Fibroblast of skin of back (primary cell): ENCODE measurements at regions not wholly inside any gene's neighbourhood (a gene's known extent, or its start where the extent isn't known, plus 50 kb on each side); places are given as distances from the start of the nearest gene placed in this dataset.
A peak's percentile ranks its signal among the peaks of the same experiment; 100 is the strongest.

Source experiments
- DNase-seq: peaks from one replicate; pipeline ENCODE4 v3.0.0-alpha.2; 2013

DNA sequence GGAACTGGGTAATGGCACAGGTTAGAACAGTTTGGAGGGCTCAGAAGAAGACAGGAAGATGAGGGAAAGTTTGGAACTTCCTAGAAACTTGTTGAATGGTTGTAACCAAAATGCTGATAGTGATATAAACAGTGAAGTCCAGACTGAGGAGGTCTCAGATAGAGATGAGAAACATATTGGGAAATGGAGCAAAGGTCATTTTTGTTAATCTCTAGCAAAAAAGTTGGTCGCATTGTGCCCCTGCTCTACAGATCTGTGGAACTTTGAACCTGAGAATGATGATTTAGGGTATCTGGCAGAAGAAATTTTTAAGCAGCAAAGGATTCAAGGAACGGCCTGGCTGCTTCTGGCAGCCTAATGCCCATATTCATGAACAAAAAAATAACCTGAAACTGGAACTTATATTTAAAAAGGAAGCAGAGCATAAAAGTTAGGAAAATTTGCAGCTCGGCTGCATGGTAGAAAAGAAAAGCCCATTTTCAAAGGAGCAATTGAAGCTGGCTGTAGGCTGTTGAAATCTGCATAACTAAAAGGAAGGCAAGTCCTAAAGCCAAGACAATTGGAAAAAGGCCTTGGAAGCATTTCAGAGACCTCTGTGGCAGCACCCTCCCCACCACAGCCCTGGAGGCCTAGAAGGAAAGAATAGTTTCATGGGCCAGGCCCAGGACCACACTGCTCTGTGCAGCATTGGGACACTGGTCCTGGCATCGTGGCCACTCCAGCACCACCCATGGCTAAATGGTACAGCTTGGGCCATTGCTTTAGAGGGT, 182.6 kb upstream of the CD96 start:
- DNase-seq, result no peak

DNA sequence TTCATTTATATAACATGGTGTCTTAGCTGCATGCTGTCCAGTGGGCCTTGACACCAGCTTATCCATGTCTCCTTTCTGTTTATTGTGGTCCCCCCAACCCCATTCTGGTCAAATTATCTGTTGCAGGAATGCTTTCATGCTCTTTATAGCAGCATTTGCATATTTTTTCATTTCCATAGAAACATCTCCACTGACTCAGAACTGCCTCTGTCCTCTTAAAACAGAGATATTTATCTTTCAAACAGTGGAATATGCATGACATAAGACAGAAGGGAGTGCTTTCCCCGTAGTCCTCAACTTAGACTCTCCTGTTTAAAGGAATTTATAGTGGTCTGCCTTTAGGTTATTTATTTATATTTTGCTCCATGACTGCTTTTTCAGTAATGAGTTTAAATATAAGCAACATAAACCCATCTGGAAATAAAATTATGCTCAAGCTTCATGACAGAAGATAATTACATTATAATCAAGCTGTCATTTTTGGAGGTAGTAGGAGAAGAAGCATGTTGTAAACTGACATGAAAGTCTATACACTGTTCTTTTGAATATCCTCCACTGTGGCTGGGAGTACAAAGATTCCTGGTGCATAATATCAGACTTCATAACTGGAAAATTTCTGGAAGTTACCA, 179.5 kb upstream of the CD96 start:
- DNase-seq, result peak; percentile 2

DNA sequence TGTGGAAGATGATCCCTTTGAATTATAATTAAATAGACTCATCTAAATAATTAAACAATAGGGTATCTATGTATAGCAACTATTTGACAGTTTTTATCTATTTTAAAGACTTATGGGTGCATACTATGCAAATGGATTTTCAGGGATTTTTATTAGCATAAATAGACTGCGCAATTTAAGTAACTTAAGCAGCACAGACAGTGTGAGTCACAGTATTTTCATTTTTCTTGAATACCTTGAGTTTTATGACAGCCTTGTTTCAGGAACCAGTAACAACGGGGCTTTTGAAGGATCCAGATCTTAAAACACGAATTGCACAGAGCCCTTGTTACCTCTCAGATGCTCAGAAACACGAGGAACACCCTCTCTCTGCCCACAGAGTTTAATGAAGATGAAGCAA, 175.5 kb upstream of the CD96 start:
- DNase-seq, result no peak

DNA sequence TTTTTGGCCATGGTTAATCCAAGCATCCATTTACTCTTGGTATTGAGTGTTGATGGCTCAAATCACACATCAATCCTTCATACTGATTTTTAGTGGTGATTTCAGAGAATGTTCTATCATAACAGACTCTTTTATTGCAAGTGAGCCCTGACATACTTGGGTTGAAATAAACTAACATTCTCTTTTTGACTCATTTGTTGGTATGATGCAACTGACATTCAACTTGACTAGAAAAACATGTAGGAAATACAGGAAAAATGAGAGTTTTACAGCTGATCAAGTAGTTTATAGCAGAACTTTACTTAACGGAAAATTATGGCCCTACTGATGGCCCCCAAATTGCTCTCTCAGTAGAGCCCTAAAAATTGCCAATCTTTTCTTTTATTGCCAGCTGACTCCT, 173.9 kb upstream of the CD96 start:
- no peak for DNase-seq

DNA sequence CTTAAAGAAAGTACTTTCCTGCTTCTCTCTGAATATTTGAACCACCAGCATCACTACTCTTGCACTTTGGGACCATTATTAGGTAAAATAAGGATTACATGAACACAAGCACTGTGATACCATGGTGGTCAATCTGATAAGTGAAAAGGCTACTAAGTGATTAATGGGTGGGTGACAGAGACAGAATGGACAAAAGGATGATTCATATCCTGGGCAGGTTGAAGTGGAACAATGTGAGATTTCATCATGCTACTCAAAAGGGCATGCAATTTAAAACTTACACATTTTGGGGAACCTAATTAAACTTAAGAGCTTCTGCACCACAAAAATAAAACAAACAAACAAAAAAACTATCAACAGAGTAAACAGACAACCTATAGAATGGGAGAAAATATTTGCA, 172.0 kb upstream of the CD96 start:
- no peak for DNase-seq

DNA sequence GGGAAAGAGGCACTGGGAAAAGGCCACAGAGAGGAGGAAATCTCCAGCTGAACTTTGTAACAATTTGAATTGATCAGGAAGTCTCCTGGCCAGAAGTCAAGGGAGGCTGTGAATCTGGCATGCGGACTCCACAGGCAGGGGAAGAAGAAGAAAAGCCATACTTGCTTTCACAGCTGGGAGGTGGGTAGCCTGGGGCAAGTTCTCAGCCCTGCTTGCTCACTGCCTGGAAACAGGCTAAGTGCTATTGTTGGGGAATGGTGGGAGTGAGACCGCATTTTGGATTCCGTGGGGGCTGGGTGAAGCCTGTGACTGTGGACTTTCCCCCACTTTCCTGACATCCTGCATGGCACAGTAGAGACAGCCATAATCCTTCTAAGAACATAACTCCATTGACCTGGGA, 168.8 kb upstream of the CD96 start:
- no peak for DNase-seq

DNA sequence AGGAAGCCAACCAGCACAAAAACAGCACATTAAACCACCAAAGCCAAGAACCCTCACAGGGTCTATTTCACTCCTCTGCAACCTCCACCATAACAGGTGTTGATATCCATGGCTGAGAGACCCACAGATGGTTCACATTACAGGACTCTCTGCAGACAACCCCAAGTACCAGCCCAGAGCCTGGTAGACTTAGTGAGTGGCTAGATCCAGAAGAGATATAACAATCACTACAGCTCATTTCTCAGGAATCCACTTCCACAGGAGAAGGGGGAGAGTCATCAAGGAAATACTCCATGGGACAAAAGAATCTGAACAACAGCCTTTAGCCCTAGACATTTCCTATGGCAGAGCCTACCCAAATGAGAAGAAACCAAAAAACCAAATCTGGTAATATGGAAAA, 168.1 kb upstream of the CD96 start:
- peak; percentile 39 for DNase-seq

DNA sequence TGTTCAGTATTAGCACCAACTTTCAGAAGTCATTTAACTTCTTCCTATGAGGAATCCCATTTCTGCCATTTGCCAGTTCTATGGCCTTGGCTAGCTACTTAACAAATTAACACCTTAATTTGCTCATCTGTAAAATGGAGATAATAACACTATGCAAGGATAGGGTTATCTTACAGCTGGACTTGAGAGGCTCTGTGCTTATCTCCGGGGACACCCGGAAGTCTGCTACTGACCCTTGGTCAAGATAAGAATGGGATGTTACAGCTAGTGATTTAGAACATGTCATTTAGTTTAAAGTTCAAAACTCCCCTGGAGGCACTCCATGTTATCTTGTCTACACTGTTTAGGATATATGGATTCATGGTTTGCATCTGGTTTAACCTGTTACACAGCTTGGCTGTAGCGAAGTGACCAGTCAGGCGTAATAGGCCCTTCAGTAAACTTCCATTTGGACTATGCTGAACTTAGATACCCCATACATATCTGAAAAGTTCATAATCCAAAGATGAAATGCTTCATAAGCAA, 156.0 kb upstream of the CD96 start:
- no peak for DNase-seq

DNA sequence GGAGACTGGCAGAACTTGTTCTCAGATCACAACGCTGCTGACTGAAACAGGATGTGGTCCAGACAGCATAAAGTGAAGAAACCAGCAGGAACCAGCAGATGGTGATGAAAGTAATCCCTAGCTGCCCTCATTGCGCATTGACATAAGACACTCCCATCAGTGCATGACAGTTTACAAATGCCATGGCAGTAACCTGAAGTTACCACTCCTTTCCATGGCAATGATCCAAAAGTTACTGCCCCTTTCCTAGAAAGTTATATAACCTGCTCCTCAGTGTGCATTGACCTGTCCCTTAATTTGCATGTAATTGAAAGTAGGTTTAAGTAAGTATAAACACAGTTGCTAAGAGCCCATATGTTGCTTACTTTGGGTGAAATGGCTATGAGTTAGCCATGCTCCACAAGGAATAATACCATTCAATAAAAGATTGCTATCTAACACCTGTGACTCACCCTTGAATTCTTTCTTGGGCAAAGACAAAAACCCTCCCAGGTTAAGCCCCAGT, 149.1 kb upstream of the CD96 start:
- no peak for DNase-seq

DNA sequence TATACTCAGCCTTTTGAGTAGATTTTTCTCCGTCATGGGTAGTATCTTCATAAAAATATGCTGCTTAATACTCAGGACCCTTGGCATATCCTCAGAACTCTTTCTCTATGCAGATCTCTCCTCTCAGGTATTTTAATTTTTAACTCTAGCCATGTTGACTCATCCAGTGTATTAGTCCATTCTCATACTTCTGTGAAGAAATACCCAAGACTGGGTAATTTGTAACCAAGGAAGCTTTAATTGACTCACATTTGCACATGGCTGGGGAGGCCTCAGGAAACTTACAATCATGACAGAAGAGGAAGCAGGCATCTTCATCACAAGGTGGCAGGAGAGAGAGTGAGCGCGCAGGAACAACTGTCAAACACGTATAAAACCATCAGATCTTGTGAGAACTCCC, 129.3 kb upstream of the CD96 start:
- no peak for DNase-seq

DNA sequence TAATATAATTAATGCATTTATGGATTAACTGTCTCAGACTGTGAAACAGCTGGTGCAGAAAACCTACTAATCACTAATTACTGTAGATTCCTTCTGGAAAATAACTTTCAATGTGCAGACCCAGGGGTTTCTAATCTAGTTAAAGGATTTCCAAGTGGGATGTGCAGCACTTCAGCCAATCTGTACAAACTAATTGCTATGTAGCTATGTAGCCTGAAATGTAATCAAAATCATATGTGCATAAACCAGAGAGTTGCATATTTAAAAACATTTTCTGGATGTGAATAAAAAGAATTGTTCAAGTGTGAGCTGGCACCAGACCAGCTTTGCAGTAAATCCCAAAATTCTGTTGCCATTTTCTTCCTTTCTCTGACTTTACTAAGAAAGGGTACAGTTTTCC, 127.5 kb upstream of the CD96 start:
- DNase-seq, result no peak

DNA sequence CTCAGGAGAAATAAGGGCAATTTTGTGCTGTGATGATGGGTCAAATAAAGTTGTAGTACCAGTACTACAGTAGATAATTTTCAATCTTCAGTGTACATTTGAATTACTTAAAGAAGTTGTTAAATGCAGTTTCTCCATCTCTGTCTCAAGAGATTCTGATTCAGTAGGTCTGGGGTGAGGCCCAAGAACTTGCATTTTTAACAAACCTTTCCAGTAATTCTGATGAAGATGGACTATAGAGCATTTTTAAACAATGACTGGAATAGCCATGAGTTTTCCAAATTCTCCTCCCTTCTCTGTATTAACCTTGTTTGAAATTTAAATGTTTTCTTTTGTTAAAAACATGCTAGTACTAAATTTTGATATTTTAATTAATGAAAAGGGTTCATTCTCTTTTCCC, 127.0 kb upstream of the CD96 start:
- no peak for DNase-seq

DNA sequence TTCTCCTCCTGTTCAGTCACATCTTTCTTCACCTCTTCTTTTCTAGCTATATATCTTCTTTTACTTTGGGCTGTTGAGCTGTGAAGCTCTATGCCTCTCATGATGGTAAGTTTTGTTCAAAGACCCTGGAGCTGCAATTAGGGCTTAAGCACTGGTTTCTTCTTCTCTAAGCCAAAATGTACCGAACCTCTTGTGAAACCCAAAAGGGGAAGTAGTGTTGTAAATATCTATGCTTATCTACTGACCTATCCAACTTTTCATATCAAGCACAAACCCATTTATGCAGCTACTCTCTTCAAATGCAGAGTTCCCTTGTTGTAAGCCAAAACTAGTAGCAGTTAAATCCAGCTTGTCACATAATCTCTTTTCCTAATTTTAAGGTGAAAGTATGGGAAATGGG, 123.6 kb upstream of the CD96 start:
- DNase-seq, result no peak

DNA sequence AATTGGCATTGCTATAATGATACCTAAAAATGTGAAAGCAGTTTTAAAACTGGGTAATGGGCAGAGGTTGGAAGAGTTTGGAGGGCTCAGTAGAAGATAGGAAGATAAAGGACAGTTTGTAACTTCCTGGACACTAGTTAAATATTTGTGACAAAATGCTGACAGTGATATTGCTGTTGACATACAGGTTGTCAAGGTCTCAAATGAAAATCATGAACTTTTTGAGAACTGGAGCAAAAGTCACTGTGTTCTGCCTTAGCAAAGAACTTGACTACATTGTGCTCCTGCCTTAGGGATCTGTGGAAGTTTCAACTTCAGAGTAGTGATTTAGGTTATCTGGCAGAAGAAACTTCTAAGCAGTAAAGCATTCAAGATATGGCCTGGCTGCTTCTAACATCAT, 113.7 kb upstream of the CD96 start:
- no peak for DNase-seq

DNA sequence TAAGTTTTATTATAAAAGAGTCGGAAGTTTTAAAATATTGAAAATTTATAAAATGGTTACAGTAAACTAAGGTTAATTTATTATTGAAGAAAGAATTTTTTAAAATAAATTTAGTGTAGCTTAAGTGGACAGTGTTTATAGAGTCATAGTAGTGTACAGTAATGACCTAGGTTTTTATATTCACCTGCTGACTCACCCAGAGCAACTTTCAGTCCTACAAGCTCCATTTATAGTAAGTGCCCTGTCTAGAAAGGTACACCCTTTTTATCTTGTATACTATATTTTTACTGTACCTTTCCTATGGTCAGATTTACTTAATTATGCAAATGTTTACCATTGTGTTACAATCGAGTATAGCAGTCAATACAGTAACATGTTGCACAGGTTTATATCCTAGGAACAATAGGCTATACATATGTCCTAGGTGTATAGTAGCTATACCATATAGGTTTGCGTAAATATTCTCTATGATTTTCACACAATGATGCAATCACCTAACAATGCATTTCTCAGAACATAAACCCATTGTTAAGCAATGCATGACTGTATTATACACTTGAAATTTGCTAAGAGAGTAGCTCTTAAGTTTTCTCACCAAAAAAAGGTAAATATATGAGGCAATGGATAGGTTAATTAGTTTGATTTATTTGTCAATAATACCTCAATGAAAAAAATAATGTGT, 106.9 kb upstream of the CD96 start:
- no peak for DNase-seq

DNA sequence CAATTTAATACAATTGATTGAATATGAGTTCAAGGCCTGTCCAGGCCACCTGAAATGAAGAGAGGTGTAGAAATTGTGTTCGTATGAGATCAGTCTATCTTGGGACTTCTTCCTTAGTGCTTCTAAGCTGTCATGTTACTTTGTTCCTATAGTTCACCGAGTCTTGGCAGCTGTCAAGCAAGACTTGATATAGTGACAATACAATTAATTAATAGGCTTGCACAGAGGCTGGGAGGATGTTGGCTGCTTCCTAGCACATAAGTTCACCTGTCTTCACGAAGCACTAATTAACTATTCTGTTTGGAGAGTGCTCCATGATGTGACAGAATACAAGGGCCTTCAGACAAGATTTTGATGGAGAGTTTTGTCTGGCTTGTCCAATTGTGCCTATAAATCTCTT, 103.7 kb upstream of the CD96 start:
- DNase-seq, result no peak

DNA sequence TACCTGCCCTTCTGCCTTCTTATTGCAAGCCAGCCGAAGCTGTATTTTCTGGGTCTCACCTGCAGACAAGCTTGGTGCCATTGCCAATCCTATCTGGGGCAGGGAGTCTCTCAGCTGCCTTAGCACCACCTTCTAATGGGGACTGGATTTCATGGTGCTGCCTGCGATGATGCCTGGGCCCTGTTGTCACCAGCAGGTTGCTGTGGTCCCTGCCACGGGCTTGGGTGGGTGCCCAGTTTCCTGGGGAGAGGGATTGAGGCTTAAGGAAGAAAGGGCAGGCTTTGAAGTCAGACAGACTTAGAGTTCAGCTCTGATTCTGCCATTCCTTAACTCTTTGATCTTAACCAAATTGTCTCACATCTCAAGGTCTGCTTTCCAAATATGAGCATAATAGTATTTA, 87.4 kb upstream of the CD96 start:
- DNase-seq, result no peak

DNA sequence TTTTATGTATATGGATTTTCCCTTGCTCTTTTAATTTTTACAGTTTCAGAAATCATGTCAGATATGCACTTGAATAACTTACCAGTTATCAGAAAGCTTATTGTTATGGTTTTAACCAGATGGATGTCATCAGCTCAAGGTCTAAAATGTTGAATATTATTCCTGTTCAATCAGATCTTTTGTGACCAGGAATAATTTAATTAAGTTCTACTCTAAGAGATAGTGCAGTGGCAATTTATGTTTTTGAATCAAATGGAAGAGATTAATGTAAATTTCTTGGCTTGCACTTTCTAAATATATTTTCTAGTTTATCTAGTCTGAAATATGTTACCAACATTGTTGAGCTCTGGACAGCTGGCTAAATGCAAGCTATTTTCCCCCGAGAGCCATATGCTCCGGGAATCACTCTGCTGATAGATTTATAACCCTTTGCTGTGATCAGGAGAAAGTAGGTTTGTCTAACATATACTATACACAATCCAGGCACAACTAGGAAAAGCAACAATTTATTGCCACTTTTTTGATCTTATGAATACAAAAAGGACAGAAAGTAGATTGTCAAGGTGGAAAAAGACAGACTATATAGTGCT, 76.8 kb upstream of the CD96 start:
- no peak for DNase-seq

DNA sequence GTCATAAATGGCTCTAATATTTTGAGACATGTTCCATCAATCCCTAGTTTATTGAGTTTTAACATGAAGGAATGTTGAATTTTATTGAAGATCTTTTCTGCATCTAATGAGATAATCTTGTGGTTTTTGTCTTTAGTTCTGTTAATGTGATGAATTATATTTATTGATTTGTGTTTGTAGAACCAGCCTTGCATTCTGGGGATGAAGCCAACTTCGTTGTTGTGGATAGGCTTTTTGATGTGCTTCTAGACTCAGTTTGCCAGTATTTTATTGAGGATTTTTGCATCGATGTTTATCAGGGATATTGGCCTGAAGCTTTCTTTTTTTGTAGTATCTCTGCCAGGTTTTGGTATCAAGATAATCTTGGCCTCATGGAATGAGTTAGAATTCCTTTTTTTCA, 72.0 kb upstream of the CD96 start:
- no peak for DNase-seq

DNA sequence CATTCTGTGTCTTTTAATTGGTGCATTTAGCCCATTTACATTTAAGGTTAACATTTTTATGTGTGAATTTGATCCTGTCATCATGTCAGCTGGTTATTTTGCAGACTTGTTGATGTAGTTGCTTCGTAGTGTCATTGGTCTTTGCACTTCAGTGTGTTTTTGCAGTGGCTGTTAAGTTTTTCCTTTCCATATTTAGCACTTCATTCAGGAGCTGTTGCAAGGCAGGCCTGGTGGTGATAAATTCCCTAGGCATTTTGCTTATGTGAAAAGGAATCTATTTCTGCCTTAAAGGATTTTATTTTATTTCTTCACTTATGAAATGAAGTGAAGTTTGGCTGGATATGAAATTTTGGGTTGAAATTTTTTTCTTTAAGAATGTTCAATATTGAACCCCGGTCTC, 70.2 kb upstream of the CD96 start:
- peak; percentile 68 for DNase-seq

DNA sequence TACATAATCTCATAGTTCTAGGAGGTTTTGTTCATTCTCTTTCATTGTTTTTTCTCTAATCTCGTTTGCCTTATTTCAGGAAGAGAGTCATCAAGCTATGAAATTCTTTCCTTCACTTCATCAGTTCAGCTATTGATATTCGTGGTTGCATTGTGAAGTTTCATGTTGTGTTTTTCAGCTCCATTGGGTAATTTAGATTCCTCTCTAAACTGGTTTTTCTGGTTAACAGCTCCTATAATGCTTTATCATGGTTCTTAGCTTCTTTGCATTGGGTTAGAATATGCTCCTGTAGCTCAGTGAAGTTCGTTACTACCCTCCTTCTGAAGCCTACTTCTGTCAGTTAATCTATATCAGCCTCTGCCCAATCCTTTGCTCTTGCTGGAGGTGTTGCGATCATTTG, 69.4 kb upstream of the CD96 start:
- no peak for DNase-seq

DNA sequence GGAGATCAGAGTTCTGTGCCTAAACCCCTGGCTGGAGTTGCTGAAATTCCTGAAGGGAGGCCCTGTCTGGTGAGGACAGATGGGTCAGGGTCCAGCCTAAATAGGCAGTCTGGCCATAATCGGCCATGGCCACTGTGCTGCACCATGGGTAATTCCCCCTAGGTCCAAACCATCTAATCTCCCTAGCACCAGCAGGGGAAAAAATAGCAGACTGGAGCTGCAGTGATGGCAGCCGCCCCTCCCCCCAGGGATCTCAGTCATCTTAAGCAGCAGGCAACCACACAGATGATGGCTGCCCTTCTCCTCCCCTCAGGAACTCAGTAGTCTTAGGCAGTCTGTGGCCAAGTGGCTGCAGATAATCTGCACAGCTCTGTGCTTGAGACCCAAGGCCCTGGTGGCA, 68.4 kb upstream of the CD96 start:
- DNase-seq, result peak; percentile 23

DNA sequence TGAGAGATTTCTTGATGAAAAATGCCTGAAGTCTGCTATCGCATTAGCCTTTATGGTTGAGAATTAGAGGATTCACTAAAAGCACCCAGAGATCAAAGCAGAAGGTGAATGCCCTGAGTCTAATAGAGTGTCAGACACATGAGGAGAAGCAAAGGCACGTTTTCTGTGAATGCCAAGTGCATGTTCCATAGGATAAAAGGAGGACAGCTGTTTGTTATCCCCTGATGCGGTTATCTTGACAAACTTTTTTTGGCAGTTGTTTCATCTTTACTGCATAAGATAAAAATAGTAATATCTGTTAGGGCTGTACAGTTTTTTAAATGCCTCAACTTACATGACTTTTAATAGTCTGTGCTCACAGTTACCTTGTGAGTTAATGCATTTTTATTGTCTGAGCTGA, 65.3 kb upstream of the CD96 start:
- DNase-seq, result no peak
